Fibroblast of pulmonary artery (primary cell): ENCODE measurements at regions not wholly inside any gene's neighbourhood (a gene's known extent, or its start where the extent isn't known, plus 50 kb on each side); places are given as distances from the start of the nearest gene placed in this dataset.

ENCODE experiments used
- DNase-seq: peaks from one replicate; pipeline ENCODE4 v3.0.0-alpha.2; 2010; ENCODE audit warnings: low read depth
- H3K4me3 ChIP-seq: replicated peaks from 2 replicates; pipeline ENCODE4 v1.5.1; 2011; ENCODE audit warnings: low read depth, mild to moderate bottlenecking, control low read depth, low read length, moderate library complexity
- CTCF ChIP-seq: IDR thresholded peaks from 2 replicates; pipeline ENCODE4 v1.5.1; 2011; ENCODE audit warnings: mild to moderate bottlenecking, control low read depth, low read length, inconsistent platforms; ENCODE audit errors: missing control alignments

- no peak overlapping the region for H3K4me3 ChIP-seq
- DNase-seq: no peak
- TF ChIP-seq CTCF: no peak
Measured at GRCh38 chrX:42073448-42073847, 150.1 kb upstream of the CASK start.

GRCh38 chrX:42070866-42071265, 147.5 kb upstream of the CASK start:
- no peak for DNase-seq
- no peak for TF ChIP-seq CTCF
- H3K4me3 ChIP-seq: no peak overlapping the region

- no peak for DNase-seq
- no peak for TF ChIP-seq CTCF
- no peak overlapping the region for H3K4me3 ChIP-seq
Measured at GRCh38 chrX:42054256-42054655, 130.9 kb upstream of the CASK start.

GRCh38 chrX:42050345-42050744, 127.0 kb upstream of the CASK start:
- no peak for DNase-seq
- H3K4me3 ChIP-seq: no peak overlapping the region
- TF ChIP-seq CTCF: no peak

GRCh38 chrX:42047886-42048285, 124.5 kb upstream of the CASK start:
- DNase-seq: no peak
- TF ChIP-seq CTCF: no peak

GRCh38 chrX:42028109-42028508, 104.8 kb upstream of the CASK start:
- no peak for TF ChIP-seq CTCF
- no peak overlapping the region for H3K4me3 ChIP-seq
- DNase-seq: no peak

More at GRCh38 chrX:42047886-42048285, 124.5 kb upstream of the CASK start:
- H3K4me3 ChIP-seq: no peak overlapping the region

- no peak for DNase-seq
- H3K4me3 ChIP-seq: no peak overlapping the region
- TF ChIP-seq CTCF: no peak
Measured at GRCh38 chrX:42027367-42028000, 104.1 kb upstream of the CASK start.
